Loucy (cell line): ENCODE measurements at regions not wholly inside any gene's neighbourhood (a gene's known extent, or its start where the extent isn't known, plus 50 kb on each side); places are given as distances from the start of the nearest gene placed in this dataset.

ENCODE experiments used
- H2AFZ ChIP-seq: fragments of 200-600 bp; sonication (generic); 2 replicates; pipeline ENCODE4 v1.6.0; 2016; ENCODE audit warnings: antibody characterized with exemption, mild to moderate bottlenecking, low read length, moderate library complexity
- H3F3A ChIP-seq: fragments of 200-600 bp; 2 replicates; pipeline ENCODE4 v1.6.0; 2016; ENCODE audit warnings: antibody characterized with exemption, low read depth, mild to moderate bottlenecking
- H3K27me3 ChIP-seq: fragments of 200-600 bp; sonication (generic); 2 replicates; pipeline ENCODE4 v1.6.1; 2014; ENCODE audit warnings: low read length, mild to moderate bottlenecking; ENCODE audit not compliant: insufficient read depth, poor library complexity, severe bottlenecking
- H3K36me3 ChIP-seq: fragments of 200-600 bp; sonication (generic); 2 replicates; pipeline ENCODE4 v1.6.1; 2016; ENCODE audit warnings: low read length; ENCODE audit not compliant: insufficient read depth
- H3K4me1 ChIP-seq: fragments of 200-600 bp; sonication (generic); 2 replicates; pipeline ENCODE4 v1.5.1; 2014; ENCODE audit warnings: low read length, mild to moderate bottlenecking; ENCODE audit not compliant: insufficient read depth, poor library complexity, severe bottlenecking
- H3K4me2 ChIP-seq: fragments of 200-600 bp; sonication (generic); 2 replicates; pipeline ENCODE4 v1.6.0; 2014; ENCODE audit warnings: antibody characterized with exemption, low read length, low read depth, mild to moderate bottlenecking; ENCODE audit not compliant: poor library complexity, severe bottlenecking
- H3K4me3 ChIP-seq: fragments of 200-600 bp; sonication (generic); 2 replicates; pipeline ENCODE4 v1.5.1; 2014; ENCODE audit warnings: low read length, mild to moderate bottlenecking, mixed read lengths; ENCODE audit not compliant: poor library complexity, severe bottlenecking
- H3K79me2 ChIP-seq: fragments of 200-600 bp; sonication (generic); 2 replicates; pipeline ENCODE4 v1.6.1; 2014; ENCODE audit warnings: low read length; ENCODE audit not compliant: insufficient read depth
- H3K9ac ChIP-seq: fragments of 200-600 bp; sonication (generic); 2 replicates; pipeline ENCODE4 v1.6.0; 2014; ENCODE audit warnings: mild to moderate bottlenecking, low read depth, low read length, moderate library complexity; ENCODE audit not compliant: poor library complexity, severe bottlenecking
- H3K9me2 ChIP-seq: fragments of 200-600 bp; sonication (generic); replicated peaks from 2 replicates; pipeline ENCODE4 v1.6.1; 2016; ENCODE audit warnings: low read depth, low read length, mixed read lengths
- H3K9me3 ChIP-seq: fragments of 200-600 bp; sonication (generic); 2 replicates; pipeline ENCODE4 v1.6.1; 2014; ENCODE audit warnings: mild to moderate bottlenecking, antibody characterized with exemption, low read length, low read depth; ENCODE audit not compliant: insufficient read depth
- H4K20me1 ChIP-seq: fragments of 200-600 bp; sonication (generic); 2 replicates; pipeline ENCODE4 v1.6.0; 2014; ENCODE audit warnings: antibody characterized with exemption, low read length, mild to moderate bottlenecking; ENCODE audit not compliant: insufficient read depth, poor library complexity, severe bottlenecking
- EZH2phosphoT487 ChIP-seq: fragments of 200-600 bp; IDR thresholded peaks from 2 replicates; pipeline ENCODE4 v1.6.1; 2018; ENCODE audit warnings: antibody characterized with exemption, mild to moderate bottlenecking, moderate library complexity, borderline replicate concordance
- TF ChIP-seq, protein P1 (sequence below): fragments of 200-600 bp; sonication (generic); conservative IDR thresholded peaks from 2 replicates; pipeline ENCODE4 v1.5.1; 2014; ENCODE audit warnings: mild to moderate bottlenecking, antibody characterized with exemption, low read length

GRCh38 chr5:20055301-20055700 lies 67.3 kb upstream of the CDH18 start:
- Histone ChIP-seq H3K36me3 (no peaks in the 10 kb centered on the region), H3K4me3 (no peak overlapping the region), H3K9me3 (no peaks in the 10 kb centered on the region), H3K4me1 (no peaks in the 10 kb centered on the region), H4K20me1 (no peaks in the 10 kb centered on the region), H3K4me2 (no peak overlapping the region), H3K9me2 (no peaks in the 10 kb centered on the region), H2AFZ (no peak overlapping the region), H3K9ac (no peak overlapping the region), H3F3A (no peaks in the 10 kb centered on the region), H3K27me3 (no peaks in the 10 kb centered on the region), H3K79me2 (no peaks in the 10 kb centered on the region)
- TF ChIP-seq, protein P1, sequence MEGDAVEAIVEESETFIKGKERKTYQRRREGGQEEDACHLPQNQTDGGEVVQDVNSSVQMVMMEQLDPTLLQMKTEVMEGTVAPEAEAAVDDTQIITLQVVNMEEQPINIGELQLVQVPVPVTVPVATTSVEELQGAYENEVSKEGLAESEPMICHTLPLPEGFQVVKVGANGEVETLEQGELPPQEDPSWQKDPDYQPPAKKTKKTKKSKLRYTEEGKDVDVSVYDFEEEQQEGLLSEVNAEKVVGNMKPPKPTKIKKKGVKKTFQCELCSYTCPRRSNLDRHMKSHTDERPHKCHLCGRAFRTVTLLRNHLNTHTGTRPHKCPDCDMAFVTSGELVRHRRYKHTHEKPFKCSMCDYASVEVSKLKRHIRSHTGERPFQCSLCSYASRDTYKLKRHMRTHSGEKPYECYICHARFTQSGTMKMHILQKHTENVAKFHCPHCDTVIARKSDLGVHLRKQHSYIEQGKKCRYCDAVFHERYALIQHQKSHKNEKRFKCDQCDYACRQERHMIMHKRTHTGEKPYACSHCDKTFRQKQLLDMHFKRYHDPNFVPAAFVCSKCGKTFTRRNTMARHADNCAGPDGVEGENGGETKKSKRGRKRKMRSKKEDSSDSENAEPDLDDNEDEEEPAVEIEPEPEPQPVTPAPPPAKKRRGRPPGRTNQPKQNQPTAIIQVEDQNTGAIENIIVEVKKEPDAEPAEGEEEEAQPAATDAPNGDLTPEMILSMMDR, result no peak
- no peak for TF ChIP-seq EZH2phosphoT487

DNA sequence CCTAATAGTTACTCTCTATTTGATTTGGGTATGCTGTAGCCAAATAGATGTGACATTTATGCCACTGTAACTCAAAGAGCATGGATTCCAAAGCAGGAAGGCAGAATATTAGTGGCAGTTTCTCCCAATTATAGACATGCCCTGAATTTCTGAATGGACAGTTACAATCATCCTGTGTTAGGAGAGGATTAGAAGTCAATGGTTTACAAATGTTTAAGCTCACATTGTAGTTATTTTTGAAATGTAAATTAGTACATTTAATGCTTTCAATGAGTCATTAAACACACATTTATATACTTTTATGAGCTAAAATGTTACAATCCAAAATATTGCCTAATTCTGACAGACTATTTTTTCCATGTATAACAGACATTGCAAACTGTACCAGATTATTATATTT lies 62.3 kb upstream of the CDH18 start:
- no peak overlapping the region for H2AFZ ChIP-seq
- H3K4me3 ChIP-seq, result no peak overlapping the region
- H3K9ac ChIP-seq, result no peak overlapping the region
- no peaks in the 10 kb centered on the region for H3K36me3 ChIP-seq
- H3K9me3 ChIP-seq, result no peaks in the 10 kb centered on the region
- H3K79me2 ChIP-seq, result no peaks in the 10 kb centered on the region
- no peaks in the 10 kb centered on the region for H3F3A ChIP-seq
- H3K9me2 ChIP-seq, result no peaks in the 10 kb centered on the region
- no peaks in the 10 kb centered on the region for H3K4me1 ChIP-seq
- no peaks in the 10 kb centered on the region for H3K27me3 ChIP-seq
- TF ChIP-seq, protein P1, result no peak
- TF ChIP-seq EZH2phosphoT487, result no peak
- H4K20me1 ChIP-seq, result no peaks in the 10 kb centered on the region
- H3K4me2 ChIP-seq, result no peak overlapping the region

DNA sequence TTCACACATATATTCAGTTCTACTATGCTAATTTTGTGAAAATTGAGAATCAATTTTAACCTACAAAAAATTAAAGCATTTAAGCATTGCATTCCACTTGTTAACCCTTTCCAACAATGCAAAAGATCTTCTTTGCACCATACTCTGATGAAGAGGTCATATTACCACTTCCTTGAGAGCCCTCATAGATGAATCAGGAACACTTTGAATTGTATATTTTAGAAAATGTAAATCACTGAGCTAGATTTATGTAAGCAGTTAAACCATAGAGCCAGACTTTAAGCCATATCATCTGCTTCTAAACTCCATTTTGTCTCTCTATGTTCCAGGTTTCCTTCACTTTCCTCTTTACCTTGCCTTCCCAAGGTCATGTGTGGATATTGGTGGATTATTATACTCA lies 56.5 kb upstream of the CDH18 start:
- H3K9ac ChIP-seq, result no peak overlapping the region
- H3K4me1 ChIP-seq, result no peaks in the 10 kb centered on the region
- no peaks in the 10 kb centered on the region for H3K9me2 ChIP-seq
- no peak overlapping the region for H3K4me2 ChIP-seq
- H3K4me3 ChIP-seq, result no peak overlapping the region
- H3K9me3 ChIP-seq, result no peaks in the 10 kb centered on the region
- H3F3A ChIP-seq, result no peaks in the 10 kb centered on the region
- no peaks in the 10 kb centered on the region for H4K20me1 ChIP-seq
- H3K79me2 ChIP-seq, result no peaks in the 10 kb centered on the region
- no peak overlapping the region for H2AFZ ChIP-seq
- no peaks in the 10 kb centered on the region for H3K36me3 ChIP-seq
- TF ChIP-seq, protein P1, result no peak
- TF ChIP-seq EZH2phosphoT487, result no peak
- no peaks in the 10 kb centered on the region for H3K27me3 ChIP-seq
